Testis (tissue), 2 donors: ENCODE measurements at regions not wholly inside any gene's neighbourhood (a gene's known extent, or its start where the extent isn't known, plus 50 kb on each side); places are given as distances from the start of the nearest gene placed in this dataset.

Source experiments
- CTCF ChIP-seq, 3 experiments: fragments of 450-650 bp in 2 of 3; fragments of 200-600 bp in 1 of 3; sonication (generic) in 1 of 3; IDR thresholded peaks; one replicate each; pipeline ENCODE4 v1.5.1; 2016 to 2019; ENCODE audit warnings: antibody characterized with exemption in 3 of 3, mild to moderate bottlenecking in 2 of 3, moderate library complexity in 1 of 3
- POLR2A ChIP-seq: fragments of 450-650 bp; IDR thresholded peaks from one replicate; pipeline ENCODE4 v1.6.1; 2017; ENCODE audit warnings: antibody characterized with exemption, mild to moderate bottlenecking, moderate library complexity

GRCh38 chr2:43008388-43008787, 216.0 kb upstream of the HAAO start:
- no peak for TF ChIP-seq CTCF (IDR thresholded peaks at IDR 0.05)
- TF ChIP-seq POLR2A: no peak
